T-helper 2 cell treated with Interferon-gamma antibody and Interleukin-4, amounts not matched to agents 5 μg/mL and 100 μg/mL, for 36 hours (primary cell): ENCODE measurements at regions not wholly inside any gene's neighbourhood (a gene's known extent, or its start where the extent isn't known, plus 50 kb on each side); places are given as distances from the start of the nearest gene placed in this dataset.
"Not testable (repeated sequence)": the region's sequence is repeated elsewhere in the genome, so short reads cannot be mapped to it uniquely, and the experiment has no call there.

Experiments used
- DNase-seq: peaks from one replicate; pipeline ENCODE4 v3.0.0; 2021; ENCODE audit warnings: low spot score
- H3K27ac Mint-ChIP-seq: one replicate; pipeline ENCODE4 v1.8.0; 2021; ENCODE audit warnings: mild to moderate bottlenecking, mixed read lengths
- H3K27me3 Mint-ChIP-seq: one replicate; pipeline ENCODE4 v1.8.0; 2021; ENCODE audit warnings: low read depth, mixed read lengths
- H3K36me3 Mint-ChIP-seq: one replicate; pipeline ENCODE4 v1.8.0; 2021; ENCODE audit warnings: low read depth, mixed read lengths
- H3K4me1 Mint-ChIP-seq: one replicate; pipeline ENCODE4 v1.8.0; 2021; ENCODE audit warnings: low read depth, mixed read lengths
- H3K4me3 Mint-ChIP-seq: one replicate; pipeline ENCODE4 v1.8.0; 2022; ENCODE audit warnings: mild to moderate bottlenecking, moderate library complexity, mixed read lengths
- H3K9me3 Mint-ChIP-seq: one replicate; pipeline ENCODE4 v1.8.0; 2021; ENCODE audit warnings: mixed read lengths

- Mint-ChIP-seq H3K36me3 (no peaks in the 10 kb centered on the region), H3K4me1 (no peaks in the 10 kb centered on the region), H3K4me3 (no peak overlapping the region), H3K27me3 (no peaks in the 10 kb centered on the region), H3K27ac (no peak overlapping the region), H3K9me3 (no peaks in the 10 kb centered on the region)
- no peak for DNase-seq
These were observed 561.2 kb upstream of the SEMA6A start for GRCh38 chr5:117135851-117136250.

GRCh38 chr5:117133198-117133597 lies 558.6 kb upstream of the SEMA6A start:
- no peak for DNase-seq
- Mint-ChIP-seq H3K27ac (no peak overlapping the region), H3K4me3 (no peak overlapping the region), H3K4me1 (no peaks in the 10 kb centered on the region), H3K36me3 (no peaks in the 10 kb centered on the region), H3K27me3 (no peaks in the 10 kb centered on the region), H3K9me3 (peaks cover 3% of the 10 kb centered on the region)

GRCh38 chr5:117131876-117132275 lies 557.3 kb upstream of the SEMA6A start:
- Mint-ChIP-seq H3K4me3 (no peak overlapping the region), H3K9me3 (peaks cover 9% of the 10 kb centered on the region), H3K4me1 (no peaks in the 10 kb centered on the region), H3K27ac (no peak overlapping the region), H3K36me3 (no peaks in the 10 kb centered on the region), H3K27me3 (no peaks in the 10 kb centered on the region)
- no peak for DNase-seq

DNA sequence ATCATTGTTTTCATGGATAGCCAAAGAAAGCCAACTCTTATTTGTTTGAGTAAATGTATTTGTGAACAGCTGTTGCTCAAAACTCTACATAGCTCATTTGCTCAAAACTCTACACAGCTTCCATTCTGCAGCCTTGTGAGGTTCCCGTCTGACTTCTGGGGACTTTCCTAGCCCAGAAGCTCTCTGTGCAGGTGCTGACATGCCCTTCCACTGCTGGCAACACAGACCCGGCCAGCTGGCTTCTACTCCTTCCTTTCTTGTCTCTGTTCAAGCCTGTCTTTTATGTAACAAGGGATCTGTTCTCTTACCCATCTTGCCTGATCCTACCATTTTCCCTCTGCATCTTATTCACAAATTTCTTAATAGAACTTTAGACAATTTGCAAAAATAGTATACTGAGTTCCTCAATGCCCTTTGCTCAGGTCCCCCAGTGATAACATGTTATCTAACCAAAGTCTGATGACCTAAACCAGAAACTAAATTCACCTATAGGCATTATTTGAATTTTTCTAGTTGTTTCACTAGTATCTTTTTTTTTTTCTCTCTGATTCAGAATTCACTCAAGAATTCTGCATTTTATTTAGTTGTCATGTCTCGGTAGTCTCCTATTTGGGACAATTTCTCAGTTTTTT lies 556.5 kb upstream of the SEMA6A start:
- DNase-seq = no peak
- no peaks in the 10 kb centered on the region for H3K36me3 Mint-ChIP-seq
- no peaks in the 10 kb centered on the region for H3K27me3 Mint-ChIP-seq
- no peak overlapping the region for H3K4me3 Mint-ChIP-seq
- no peak overlapping the region for H3K27ac Mint-ChIP-seq
- H3K9me3 Mint-ChIP-seq = peaks cover 9% of the 10 kb centered on the region
- no peaks in the 10 kb centered on the region for H3K4me1 Mint-ChIP-seq

DNA sequence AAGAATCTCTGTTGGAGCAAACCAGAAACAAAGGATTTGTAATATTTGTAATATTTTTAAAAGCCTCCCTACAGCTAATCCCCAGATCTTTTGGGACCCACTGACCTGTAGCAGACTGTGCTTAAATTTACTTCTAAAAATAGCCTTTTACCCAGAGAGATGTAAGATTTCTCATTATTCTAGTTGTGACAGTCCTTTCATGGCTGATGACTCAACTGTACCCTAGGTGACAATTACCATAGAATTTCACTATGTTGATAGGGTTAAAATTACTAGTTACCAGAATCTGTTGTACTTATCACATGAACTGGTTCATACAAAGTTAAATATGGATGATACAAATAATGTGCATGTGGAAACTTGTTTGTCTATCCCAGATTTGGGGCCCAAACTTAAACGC lies 543.9 kb upstream of the SEMA6A start:
- Mint-ChIP-seq H3K4me1 (no peaks in the 10 kb centered on the region), H3K9me3 (peaks cover 14% of the 10 kb centered on the region), H3K27me3 (no peaks in the 10 kb centered on the region), H3K4me3 (no peak overlapping the region), H3K27ac (no peak overlapping the region), H3K36me3 (no peaks in the 10 kb centered on the region)
- no peak for DNase-seq

DNA sequence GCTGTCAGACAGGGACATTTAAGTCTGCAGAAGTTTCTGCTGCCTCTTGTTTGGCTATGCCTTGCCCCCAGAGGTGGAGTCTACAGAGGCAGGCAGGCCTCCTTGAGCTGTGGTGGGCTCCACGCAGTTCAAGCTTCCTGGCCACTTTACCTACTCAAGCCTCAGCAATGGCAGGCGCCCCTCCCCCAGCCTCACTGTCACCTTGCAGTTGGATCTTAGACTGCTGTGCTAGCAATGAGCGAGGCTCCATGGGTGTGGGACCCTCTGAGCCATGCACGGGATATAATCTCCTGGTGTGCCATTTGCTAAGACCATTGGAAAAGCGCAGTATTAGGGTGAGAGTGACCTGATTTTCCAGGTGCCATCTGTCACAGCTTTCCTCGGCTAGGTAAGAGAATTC lies 542.7 kb upstream of the SEMA6A start:
- DNase-seq, H3K27me3 Mint-ChIP-seq, H3K27ac Mint-ChIP-seq, H3K4me1 Mint-ChIP-seq, H3K36me3 Mint-ChIP-seq, H3K4me3 Mint-ChIP-seq: not testable (repeated sequence)
- H3K9me3 Mint-ChIP-seq = peaks cover 14% of the 10 kb centered on the region

- no peaks in the 10 kb centered on the region for H3K27me3 Mint-ChIP-seq
- H3K27ac Mint-ChIP-seq = no peak overlapping the region
- DNase-seq = no peak
- peaks cover 11% of the 10 kb centered on the region for H3K9me3 Mint-ChIP-seq
- no peak overlapping the region for H3K4me3 Mint-ChIP-seq
- H3K36me3 Mint-ChIP-seq = no peaks in the 10 kb centered on the region
- no peaks in the 10 kb centered on the region for H3K4me1 Mint-ChIP-seq
These were observed 535.9 kb upstream of the SEMA6A start for GRCh38 chr5:117110548-117110947.

- H3K36me3 Mint-ChIP-seq = no peaks in the 10 kb centered on the region
- no peak overlapping the region for H3K27ac Mint-ChIP-seq
- no peaks in the 10 kb centered on the region for H3K27me3 Mint-ChIP-seq
- peaks cover 3% of the 10 kb centered on the region for H3K9me3 Mint-ChIP-seq
- no peaks in the 10 kb centered on the region for H3K4me1 Mint-ChIP-seq
- H3K4me3 Mint-ChIP-seq = no peak overlapping the region
- DNase-seq = no peak
These were observed 533.2 kb upstream of the SEMA6A start for GRCh38 chr5:117107859-117108258.

- no peaks in the 10 kb centered on the region for H3K36me3 Mint-ChIP-seq
- H3K9me3 Mint-ChIP-seq = no peaks in the 10 kb centered on the region
- H3K27ac Mint-ChIP-seq = no peak overlapping the region
- no peaks in the 10 kb centered on the region for H3K27me3 Mint-ChIP-seq
- no peak overlapping the region for H3K4me3 Mint-ChIP-seq
- H3K4me1 Mint-ChIP-seq = no peaks in the 10 kb centered on the region
- DNase-seq = no peak
These were observed 529.1 kb upstream of the SEMA6A start for GRCh38 chr5:117103703-117104102.

- no peaks in the 10 kb centered on the region for H3K9me3 Mint-ChIP-seq
- H3K4me3 Mint-ChIP-seq = no peak overlapping the region
- no peak for DNase-seq
- H3K36me3 Mint-ChIP-seq = no peaks in the 10 kb centered on the region
- H3K27ac Mint-ChIP-seq = no peak overlapping the region
- H3K27me3 Mint-ChIP-seq = no peaks in the 10 kb centered on the region
- no peaks in the 10 kb centered on the region for H3K4me1 Mint-ChIP-seq
These were observed 528.0 kb upstream of the SEMA6A start for GRCh38 chr5:117102591-117102990.

DNA sequence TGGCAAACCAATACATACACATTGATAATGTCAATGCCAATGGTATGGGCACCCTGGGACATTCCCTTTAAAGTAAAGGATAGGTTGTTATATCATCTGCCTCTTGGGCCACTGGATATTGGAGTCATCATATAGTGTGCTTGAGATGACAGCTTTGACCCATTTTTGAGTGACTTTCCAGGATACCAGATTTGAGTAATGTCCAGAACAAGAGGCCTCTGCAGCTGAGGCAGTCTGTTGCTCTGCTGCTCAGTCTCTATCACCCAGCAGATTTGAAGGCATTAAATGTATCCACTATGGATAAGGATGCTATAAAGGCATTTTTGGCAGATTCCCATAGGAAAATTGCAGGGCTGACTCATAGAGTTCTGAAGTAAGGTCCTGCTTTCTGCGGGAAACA lies 525.6 kb upstream of the SEMA6A start:
- no peak overlapping the region for H3K4me3 Mint-ChIP-seq
- no peaks in the 10 kb centered on the region for H3K36me3 Mint-ChIP-seq
- H3K4me1 Mint-ChIP-seq = no peaks in the 10 kb centered on the region
- H3K27ac Mint-ChIP-seq = no peak overlapping the region
- H3K27me3 Mint-ChIP-seq = no peaks in the 10 kb centered on the region
- DNase-seq = no peak
- no peaks in the 10 kb centered on the region for H3K9me3 Mint-ChIP-seq

DNA sequence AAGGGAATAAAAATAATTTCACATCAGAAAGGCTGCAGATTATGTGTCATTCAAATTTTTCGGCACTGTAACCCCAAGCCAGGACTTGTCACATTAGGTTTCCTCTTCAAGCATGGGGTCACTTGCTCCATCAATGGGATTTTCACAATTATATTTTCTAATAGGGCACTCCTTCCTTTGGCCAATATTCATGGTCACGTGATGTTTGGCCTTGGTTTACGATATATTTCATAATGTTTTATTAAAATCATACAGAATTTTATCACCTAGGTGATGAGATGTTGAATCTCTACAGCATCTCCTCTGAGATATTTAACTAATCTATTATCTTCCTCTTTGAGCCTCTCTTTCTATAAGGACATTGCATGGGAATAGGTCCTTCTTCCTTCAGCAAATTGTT lies 523.5 kb upstream of the SEMA6A start:
- Mint-ChIP-seq H3K9me3 (peaks cover 3% of the 10 kb centered on the region), H3K36me3 (no peaks in the 10 kb centered on the region)
- no peak for DNase-seq

DNA sequence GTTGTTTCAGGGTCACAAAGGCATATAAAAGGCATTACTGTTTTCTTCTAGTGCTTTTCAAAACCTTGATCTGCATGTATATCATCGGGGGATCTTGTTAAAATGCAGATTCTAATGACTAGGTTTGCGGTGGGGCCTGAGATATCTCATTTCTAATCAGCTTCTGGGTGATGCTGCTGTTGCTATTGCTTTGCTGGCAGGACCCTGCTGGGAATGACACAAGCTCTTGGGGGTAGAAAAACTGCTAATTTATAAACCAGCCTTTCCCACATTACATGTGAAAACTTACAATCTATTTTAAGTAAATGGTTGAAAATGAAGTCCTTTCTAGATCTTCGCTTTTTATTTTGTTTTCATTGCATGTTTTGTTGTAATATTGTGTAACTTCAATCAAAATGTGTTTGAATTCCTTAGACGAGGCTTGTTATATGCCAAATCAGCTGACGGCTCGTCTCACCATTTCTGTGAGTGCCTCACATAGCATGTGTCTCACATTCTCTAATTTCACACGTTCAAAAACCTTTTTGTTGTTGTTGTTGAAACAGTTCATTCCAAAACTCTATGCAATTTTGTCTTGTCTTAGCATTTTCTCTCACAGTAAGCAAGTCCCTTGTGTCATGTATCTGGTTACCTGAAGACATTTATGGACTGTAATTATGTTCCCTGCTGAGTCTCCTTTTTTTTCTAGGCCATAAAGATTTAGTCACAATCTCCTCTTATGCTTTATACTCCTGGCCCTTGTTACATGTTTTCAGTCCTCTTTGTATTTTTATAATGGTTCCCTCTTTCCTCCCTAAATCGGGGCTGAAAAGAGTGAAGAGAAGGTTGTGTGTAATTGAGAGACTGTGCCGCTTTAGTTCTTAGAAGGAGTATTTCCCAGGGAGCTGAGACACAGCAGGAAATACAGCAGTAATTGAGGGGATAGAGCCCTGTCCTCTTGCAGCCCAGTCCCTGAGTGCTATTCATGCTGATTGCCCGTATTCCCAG lies 521.0 kb upstream of the SEMA6A start:
- Mint-ChIP-seq H3K9me3 (peaks cover 3% of the 10 kb centered on the region), H3K36me3 (no peaks in the 10 kb centered on the region), H3K27me3 (no peaks in the 10 kb centered on the region), H3K4me3 (no peak overlapping the region), H3K4me1 (no peaks in the 10 kb centered on the region), H3K27ac (no peak overlapping the region)
- DNase-seq = no peak

More for the DNA sequence above, 523.5 kb upstream of the SEMA6A start:
- H3K27me3 Mint-ChIP-seq = no peaks in the 10 kb centered on the region
- H3K27ac Mint-ChIP-seq = no peak overlapping the region
- no peak overlapping the region for H3K4me3 Mint-ChIP-seq
- no peaks in the 10 kb centered on the region for H3K4me1 Mint-ChIP-seq

DNA sequence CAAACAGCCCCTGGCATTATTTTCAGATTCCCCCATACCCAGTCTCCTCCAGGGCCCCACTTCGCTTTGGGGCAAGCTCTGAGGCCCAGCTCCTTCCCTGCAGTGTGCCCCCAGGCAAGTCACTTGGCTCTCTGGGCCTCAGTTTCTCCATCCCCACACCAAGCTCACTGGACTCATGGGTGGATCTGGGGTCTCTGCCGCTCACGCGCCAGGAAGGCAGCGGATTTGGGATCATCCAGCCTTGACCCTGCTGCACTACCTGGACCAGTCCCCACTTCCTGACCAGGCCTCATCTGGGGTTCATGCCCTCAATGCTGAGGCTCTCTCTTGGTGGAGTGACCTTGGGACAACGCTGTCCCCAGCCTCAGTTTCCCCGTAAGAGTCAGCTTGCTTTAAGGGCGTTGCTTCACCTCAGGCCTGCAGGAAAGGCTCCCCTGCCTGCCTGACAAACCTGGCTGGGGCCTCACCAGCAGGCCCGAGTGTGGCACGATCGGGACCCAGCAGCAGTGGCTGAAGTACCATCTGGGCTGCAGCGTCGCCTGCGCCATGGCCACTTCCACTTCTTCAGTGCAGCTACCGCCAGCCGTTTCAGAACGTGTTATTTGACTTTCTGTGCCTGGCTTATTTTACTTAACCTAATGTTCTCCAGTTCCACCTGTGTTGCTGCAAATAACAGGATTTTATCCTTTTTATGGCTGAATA lies 519.6 kb upstream of the SEMA6A start:
- Mint-ChIP-seq H3K4me3 (no peak overlapping the region), H3K36me3 (no peaks in the 10 kb centered on the region), H3K27me3 (no peaks in the 10 kb centered on the region), H3K4me1 (no peaks in the 10 kb centered on the region), H3K27ac (no peak overlapping the region), H3K9me3 (peaks cover 3% of the 10 kb centered on the region)
- DNase-seq = no peak
